MM.1S (cell line): ENCODE measurements at regions not wholly inside any gene's neighbourhood (a gene's known extent, or its start where the extent isn't known, plus 50 kb on each side); places are given as distances from the start of the nearest gene placed in this dataset.

Source experiments
- EZH2 ChIP-seq: fragments of 300-600 bp; sonication (generic); optimal IDR thresholded peaks from 2 replicates; pipeline ENCODE3; 2017; ENCODE audit warnings: low read depth, mild to moderate bottlenecking, antibody characterized with exemption, low read length, mixed read lengths
- EZH2phosphoT487 ChIP-seq: fragments of 300-600 bp; sonication (generic); IDR thresholded peaks from 2 replicates; pipeline ENCODE4 v1.6.1; 2018; ENCODE audit warnings: antibody characterized with exemption, low read length
- TF ChIP-seq, protein P1 (sequence below): fragments of 300-600 bp; sonication (generic); IDR thresholded peaks from 2 replicates; pipeline ENCODE4 v1.5.1; 2016; ENCODE audit warnings: antibody characterized with exemption, low read length, mixed read lengths

DNA sequence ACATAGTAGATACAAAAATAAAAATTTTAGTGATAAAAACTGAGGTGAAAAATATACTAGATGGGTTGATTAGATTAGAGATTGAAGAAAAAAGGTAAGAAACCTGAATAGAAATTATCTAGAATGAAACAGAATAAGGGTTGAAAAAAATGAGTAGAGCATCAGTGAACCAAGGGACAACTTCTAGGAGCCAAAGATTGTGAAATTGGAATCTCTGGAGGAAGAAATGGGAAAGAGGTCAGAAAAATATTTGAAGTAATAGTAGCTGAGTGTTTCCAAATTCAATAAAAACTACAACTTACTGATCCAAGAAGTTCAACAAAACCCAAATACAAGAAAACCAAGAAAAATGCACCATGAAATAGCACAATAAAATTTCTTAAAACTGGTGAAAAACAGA lies 116.6 kb upstream of the STARD4 start:
- TF ChIP-seq, protein P1, sequence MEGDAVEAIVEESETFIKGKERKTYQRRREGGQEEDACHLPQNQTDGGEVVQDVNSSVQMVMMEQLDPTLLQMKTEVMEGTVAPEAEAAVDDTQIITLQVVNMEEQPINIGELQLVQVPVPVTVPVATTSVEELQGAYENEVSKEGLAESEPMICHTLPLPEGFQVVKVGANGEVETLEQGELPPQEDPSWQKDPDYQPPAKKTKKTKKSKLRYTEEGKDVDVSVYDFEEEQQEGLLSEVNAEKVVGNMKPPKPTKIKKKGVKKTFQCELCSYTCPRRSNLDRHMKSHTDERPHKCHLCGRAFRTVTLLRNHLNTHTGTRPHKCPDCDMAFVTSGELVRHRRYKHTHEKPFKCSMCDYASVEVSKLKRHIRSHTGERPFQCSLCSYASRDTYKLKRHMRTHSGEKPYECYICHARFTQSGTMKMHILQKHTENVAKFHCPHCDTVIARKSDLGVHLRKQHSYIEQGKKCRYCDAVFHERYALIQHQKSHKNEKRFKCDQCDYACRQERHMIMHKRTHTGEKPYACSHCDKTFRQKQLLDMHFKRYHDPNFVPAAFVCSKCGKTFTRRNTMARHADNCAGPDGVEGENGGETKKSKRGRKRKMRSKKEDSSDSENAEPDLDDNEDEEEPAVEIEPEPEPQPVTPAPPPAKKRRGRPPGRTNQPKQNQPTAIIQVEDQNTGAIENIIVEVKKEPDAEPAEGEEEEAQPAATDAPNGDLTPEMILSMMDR, result no peak
- TF ChIP-seq EZH2, result no peak
- no peak for TF ChIP-seq EZH2phosphoT487
